NCI-H345 (cell line): ENCODE measurements at regions not wholly inside any gene's neighbourhood (a gene's known extent, or its start where the extent isn't known, plus 50 kb on each side); places are given as distances from the start of the nearest gene placed in this dataset.

Experiments used
- DNase-seq: peaks from one replicate; lab custom pipeline; 2025; lab: John Stamatoyannopoulos, UW

DNA sequence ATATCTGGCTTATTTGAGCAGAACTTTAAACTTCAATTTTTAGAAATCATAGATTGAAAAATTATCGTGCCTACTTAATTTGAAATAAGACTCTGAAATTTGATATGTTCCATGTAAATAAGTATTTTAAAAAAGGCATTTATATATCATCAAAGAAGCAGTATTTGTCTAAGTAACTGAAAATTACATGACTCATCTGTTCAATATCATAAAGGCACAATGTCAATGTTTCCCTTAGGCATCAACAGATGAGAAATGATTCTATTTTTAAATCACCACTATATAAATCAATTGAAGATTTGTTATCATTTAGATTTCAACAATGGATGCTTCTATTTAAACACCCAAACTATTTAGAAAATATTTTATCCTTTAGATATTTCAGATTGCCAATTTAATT lies 142.9 kb upstream of the POU5F2 start:
- no peak for DNase-seq

DNA sequence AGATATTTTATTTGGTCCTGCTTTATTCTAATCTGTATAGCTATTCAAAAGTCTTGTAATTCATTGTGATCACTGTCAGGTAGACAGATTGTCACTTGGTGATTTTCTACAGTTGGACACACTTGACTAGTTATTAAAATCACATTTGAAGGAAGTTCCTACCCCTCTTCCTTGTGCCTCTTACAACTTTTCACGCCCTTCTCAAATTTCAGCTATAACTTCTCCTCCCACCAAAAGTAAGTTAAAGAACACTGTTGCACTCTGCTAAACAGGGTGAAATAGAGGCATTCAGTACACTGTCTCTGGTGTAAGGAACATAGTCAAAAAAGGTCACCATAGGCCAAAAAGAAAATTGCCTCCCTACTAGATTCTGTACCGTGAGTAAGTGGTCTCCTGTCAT lies 142.1 kb upstream of the POU5F2 start:
- no peak for DNase-seq

DNA sequence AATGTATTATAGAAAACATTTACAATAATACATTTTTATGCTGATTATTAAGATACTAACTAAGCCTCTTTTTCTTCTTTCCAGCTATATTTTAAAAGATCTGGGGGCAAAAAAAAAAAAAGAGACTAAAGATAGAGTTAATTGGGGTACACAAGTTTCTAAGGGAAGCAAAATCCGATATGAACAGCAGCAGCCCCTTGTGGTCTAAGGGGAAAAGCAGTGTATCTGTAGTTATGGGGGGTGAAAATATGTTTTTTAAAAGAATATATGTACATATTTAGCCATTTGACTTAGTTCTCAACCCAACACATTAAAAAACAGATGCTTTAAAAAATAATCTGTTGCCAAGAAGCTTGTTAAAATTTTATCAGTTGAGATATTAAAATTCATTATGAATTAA lies 134.3 kb upstream of the POU5F2 start:
- DNase-seq = no peak

DNA sequence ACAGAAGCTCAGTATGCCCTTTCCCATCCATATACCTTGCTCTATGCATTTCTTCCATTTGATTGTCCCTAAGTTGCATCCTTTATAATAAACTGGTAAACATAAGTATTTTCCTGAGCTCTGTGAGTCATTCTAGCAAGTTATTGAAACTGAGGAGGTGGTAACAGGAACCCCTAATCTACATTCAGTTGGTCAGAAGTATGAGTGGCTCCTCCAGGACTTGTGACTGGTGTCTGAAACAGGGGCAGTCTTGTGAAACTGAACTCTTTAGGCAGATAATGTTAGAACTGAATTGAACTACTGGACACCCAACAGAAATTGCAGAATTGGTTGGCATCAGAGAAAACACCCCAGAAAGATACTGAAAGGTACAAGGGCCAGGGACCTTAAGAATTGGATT lies 133.1 kb upstream of the POU5F2 start:
- DNase-seq = no peak

DNA sequence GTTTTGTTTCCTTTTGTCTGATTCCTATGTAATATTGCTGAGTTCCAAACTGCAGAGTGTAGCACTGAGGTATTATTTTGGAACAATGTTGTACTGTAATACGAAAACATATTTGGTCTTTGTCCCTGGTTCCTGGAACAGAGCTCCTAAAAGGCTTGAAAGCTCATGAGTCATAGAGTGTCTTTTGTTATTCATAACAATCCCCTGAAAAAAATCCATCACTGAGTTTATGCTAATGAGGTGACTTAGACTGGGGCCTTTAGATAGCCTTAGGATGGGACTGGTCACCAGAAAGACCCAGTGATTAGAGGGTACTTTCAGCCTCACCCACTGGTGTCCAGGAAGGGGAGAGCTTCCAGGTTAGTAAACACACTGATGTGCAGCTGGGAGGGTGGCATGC lies 132.7 kb upstream of the POU5F2 start:
- no peak for DNase-seq

DNA sequence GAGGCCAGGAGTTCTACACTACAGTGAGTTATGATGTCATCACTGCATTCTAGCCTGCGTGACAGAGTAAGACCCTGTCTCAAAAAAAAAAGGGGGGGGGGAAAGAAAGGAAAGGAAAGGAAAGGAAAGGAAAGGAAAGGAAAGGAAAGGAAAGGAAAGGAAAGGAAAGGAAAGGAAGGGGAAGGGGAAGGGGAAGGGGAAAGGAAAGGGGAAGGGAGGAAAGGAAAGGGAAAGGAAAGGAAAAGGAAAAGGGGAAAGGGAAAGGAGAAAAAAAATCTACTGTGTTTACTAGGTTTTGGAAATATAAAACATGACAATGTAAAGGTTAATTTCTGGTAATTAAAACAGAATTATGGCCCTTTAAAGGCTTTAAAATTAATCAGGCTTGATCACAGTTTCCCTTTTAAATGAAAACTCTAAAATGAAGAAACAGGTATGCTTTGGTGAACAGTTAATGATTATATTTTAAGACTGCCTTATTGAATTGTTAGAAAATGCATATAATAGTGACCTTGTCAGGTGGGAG lies 131.9 kb upstream of the POU5F2 start:
- DNase-seq = no peak

DNA sequence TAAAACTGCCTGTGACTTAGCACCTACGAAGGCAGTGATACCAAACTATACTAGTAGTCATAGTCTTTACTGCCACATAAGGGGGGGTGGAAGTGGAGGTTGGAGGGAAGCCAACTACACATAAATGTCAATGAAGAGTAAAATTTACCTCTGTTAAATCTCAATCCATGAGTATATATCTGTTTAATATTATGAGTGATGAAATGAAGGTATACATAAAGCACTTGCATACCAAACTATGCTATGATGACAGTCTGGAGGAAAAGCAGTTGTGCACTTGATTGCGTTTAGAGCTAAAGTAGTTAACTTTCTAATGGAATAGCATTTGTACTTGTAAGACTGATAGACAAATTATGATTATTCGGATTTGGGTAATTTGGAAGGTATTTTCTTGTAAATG lies 129.2 kb upstream of the POU5F2 start:
- DNase-seq = no peak

DNA sequence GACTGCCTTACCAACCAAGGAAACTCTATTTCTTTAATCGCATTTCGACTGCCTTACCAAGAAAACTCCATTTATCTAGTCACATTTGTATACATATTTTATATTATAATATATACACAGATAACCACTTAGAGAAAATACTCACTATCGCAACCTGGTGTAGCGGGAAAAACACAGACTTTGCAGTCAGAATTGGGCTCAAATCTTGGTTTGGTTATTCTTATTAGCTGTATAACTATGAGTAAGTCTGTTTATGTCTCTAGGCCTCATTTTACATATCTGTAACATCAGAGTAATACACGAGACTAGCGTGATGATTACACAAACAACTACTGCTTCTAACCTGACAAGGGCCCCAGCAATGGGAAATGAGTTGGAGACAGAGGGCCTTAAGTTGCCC lies 127.5 kb upstream of the POU5F2 start:
- no peak for DNase-seq

DNA sequence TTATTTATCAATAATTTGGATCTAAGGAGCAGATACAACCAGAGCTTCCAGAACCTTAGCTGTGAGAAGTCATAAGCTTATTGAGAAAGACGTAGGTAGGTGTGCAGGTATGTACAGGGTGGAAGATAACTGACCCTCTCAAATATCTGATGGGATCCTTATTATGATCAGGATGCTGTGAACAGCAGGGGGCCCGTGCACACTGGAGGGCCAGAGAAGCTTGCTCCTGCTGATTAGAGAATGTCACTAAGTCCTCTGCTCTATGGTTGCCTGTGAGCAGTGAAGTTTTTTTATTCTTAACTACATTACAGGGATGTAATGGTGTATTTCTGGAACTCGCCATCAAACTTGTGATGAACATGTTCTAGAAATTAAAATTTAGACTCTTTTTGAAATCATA lies 108.9 kb upstream of the POU5F2 start:
- DNase-seq = no peak

DNA sequence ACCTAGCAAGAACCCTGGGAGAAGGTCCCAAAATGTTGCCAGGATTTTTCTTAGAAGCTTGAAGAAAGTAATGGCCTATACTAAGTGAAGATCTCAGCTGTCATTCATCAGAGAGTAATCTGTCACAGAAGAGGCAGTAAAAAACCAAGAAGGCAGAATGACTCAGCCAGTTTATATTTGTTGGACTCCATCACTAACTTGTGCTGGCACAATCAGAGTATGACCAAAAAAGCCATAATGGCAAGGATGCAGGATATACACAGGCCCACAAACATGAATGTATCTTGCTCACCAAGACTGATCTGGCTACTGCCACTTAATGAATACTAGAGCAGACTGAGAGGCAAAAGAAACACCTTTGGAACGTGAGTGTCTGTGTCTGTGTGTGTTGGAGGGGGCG lies 104.0 kb upstream of the POU5F2 start:
- no peak for DNase-seq

DNA sequence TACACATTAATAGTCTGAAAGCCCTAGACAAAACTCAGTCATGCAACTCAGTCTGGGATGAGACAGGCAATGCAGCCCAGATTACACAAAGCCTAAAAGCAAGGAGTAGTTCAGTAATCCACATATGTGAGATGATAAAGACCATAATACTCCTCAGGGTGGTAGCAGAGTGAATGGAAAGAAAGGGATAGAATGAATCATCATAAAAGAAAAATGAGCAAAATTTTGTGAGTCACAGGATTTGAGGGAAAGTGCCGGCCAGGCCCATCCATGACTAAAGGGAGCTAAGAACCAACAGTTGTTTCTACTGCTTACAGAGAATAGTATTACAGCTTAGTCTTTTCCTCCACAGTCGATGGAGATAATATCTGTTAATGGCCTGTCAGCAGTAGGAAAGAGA lies 90.0 kb upstream of the POU5F2 start:
- no peak for DNase-seq

DNA sequence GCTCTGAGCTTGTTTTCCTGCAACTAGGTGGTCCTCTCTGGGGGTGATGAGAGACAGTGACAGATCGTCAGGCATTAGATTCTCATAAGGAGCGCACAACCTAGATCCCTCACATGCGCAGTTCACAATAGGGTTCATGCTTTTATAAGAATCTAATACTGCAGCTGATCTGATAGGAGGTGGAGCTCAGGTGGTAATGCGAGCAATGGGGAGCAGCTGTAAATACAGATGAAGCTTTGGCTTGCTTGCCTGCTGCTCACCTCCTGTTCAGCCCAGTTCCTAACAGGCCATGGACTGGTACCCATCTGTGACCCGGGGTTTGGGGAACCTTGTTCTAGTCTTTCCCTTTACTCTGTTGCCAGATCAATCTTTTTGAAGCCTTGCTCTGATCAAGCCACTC lies 89.5 kb upstream of the POU5F2 start:
- DNase-seq = no peak

DNA sequence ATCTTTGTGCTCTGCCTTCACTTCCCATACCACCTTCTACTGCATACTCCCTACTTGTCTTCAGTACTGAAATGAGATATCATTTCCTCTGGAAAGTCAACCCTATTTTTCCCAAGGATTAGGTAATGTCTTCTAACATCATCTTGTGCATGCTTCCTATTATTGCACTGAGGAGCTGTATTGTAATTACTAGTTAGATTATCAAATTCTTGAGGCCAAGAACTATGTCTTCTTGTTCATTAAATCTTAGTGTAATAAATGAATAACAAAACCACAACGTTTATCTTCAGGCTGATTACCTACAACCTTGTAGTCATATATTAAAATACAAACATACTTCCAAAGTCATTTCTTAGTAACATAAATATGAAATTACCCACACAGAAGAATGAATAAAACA lies 87.9 kb upstream of the POU5F2 start:
- no peak for DNase-seq

DNA sequence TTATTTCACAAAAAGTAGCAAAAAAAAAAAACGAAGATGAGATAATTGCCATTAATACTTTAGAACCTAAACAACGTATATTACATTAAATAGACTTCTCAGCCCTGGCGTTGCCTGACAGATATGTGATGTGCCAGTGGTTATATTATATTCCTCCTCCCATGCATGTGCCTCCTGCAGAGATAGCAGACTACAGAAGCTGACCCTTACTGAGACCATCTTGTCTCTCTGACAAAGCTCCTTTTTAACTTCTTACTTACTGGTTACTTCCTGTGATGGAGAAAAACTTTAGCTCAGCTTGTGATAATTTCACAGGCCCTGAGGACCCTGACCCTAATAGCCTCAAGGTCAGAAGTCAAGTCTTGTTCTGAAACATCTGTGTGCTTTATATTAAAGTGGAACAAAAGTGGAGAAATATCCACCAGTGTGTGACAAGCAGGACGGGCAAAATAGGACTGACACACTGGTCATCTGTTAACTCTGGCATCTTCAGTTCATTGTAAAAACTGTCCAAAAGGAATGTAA lies 80.6 kb upstream of the POU5F2 start:
- no peak for DNase-seq

DNA sequence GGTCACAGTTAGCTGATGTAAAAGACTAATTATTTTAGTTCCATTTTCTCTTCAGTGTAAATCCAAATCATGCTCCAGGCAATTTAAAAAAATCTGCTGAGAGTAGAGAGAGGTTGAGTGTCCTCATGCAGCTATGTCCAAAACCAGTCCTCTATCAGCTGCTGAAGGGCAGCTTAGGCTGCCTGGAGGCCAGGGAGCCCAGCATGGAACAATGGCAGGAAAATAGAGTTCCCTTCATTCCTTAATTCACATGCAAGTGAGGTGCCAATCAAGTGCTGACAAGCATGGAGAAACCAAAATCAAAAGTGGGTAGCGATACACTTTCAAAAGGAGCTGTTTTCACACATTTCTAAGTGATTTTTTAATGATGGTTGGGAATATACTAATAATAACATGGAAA lies 78.3 kb upstream of the POU5F2 start:
- no peak for DNase-seq

DNA sequence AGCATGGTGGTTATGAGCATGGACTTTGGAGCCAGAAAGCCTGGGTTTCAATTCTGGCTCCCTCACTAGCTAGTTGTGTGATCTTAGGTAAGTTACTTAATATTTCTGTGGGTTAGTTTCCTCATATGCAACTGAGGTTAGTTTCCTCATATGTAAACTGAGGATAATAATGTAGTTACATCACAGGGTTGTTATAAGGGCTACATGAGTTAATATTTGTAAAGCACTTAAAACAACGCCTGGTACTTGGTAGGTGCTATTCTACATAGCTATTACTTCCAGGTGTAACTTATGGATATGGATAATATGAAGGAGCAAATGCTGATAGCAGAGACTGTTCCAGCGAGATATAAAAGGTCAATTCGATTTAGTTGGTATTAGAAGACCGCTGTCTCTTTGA lies 69.4 kb upstream of the POU5F2 start:
- DNase-seq = no peak

DNA sequence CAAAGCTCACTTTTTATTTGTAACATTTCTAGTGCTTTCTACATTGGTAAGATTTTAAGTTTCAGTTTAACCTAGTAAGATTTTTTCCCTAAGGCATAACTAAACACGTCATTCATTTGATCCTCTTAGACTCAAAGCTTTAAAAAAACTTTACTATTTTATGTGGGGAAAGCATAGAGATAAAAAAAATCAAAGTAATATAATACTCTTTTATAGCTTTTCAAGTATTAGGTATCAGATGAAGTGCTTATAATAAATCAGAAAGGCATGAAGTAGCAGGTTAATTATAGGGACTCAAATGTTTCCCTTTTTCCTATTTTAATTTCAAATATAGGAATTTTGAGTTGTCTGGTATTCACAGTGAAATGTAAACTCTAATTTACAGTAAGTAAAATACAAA lies 68.0 kb upstream of the POU5F2 start:
- no peak for DNase-seq

DNA sequence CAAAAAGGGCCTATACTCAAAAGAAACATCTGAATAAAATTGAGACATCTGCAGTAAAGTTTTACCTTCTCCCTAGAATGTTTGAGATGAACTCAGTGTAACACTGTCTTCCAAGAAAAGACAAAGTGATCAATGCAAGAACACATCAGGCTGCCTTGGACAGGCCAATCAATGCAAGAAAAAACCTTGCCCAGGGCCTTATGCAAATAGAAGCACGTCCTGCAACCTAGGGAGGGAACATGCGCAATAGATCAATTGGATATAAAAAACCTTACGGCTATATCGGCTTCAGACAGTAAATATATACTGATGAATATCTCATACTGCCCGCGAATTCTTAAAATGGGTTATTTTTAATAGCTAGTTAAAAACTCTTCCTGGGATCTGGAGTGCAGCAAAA lies 66.4 kb upstream of the POU5F2 start:
- DNase-seq = no peak

DNA sequence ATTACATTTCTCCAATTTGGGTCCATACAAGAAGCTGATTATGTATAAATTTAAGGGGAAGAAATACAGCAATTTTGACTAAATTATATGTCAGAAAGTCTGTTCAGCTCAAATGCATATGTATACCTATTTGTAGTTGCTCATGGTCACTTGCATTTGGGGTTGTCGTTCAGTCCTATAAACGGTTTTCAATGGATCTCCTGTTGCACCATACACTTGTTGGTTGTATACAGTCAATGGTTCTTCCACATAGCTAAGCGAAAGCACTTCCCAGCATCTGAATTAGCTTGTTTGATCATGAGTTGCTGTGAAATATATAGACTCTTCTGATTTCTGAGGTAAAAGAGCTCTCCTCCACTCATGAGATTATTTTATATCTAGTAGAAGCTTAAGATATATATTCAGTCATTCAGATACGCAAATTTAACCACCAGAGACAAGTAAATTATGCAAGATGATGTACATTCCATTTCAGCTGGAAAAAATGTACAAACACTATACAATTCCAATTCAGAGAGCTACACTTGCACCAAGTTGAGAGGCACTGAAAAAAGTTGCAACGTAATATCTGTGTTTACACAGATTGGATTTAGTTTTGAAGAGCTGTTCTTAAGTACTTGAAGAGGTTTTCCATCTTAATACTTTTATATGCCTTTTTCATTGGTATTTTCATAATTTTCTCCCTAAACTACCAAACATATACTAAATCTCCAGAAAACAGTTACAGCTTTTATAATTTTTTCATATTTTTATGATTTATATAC lies 64.4 kb upstream of the POU5F2 start:
- no peak for DNase-seq

DNA sequence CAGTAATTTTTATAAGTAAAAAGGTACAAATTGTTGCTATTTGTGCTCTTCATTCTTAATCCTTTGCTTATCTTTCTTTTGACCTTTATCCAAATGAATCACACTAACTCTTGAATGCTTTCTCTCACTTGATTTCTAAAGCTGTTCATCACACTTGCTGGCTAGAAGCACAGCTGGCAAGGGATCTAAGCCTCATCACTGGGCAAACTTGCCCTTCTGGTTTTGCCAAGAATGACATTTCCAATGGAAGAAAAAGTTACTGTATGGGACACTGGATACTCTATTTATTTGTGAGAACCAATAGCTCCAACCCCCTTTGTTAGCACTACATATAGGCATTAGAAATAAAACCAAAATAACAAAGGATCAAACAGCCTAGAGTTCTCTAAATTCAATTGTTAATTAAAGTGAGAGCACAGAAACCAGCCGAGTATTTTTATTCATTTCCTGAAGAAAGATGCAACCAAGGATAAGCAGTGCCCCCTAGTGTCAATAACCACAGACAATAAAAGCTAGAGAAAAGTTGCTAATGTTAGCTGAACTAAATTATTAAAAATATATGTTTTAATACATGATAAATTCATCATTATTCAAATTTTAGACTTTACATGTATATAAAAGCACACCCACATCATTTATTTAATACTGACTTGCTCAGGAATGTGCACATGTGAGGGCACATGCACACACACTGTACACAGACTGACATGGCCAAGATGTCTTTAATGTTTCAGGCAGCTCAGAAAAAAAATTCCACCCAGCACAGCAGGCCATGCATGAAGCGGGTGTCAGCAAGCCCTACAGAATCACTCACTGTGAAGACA lies 59.8 kb upstream of the POU5F2 start:
- DNase-seq = peak; percentile 37

DNA sequence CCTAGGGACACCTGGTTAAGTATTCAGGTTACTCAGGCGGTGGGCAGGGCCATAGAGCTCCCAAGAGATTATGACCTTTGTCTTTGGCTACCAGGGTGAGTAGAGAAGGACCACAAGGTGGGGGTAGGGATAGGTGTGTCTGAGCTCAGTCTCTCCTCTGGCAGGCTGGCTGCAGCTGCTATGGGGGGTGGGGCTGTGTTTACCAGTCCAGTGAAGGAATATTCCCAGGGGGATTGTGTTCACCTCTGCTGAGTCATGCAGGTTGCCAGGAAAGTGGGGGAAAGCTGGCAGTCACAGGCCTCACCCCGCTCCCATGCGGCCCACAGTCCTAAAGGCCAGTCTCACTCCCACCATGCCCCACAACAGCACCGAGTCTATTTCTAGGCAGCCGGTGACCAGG lies 53.6 kb upstream of the POU5F2 start:
- DNase-seq = peak; percentile 35

DNA sequence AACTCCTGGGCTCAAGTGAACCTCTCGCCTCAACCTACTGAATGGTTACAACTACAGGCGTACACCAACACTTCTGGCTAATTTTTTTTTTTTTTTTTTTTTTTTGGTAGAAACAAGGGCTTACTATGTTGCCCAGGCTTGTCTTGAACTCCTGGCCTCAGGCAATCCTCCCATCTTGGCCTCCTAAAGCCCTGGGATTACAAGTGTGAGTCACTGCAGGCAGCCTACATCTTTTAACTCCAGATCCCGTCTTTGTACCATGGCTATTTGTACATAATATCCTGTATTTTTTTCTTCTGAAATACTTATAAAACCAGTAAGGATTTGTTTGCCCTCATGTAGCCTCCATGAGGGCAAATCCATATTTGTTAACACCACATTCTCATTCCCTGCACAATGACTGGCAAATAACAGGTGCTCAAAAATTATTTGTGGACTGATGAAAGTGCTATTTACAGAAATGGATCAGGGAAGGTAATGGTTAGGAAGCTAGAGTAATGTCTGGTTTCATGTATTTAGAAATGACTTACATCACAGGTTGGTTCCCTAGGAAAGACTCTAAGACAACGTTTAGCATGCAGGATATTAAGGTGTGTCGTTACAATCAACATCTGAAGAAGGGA lies 51.9 kb upstream of the POU5F2 start:
- DNase-seq = no peak

DNA sequence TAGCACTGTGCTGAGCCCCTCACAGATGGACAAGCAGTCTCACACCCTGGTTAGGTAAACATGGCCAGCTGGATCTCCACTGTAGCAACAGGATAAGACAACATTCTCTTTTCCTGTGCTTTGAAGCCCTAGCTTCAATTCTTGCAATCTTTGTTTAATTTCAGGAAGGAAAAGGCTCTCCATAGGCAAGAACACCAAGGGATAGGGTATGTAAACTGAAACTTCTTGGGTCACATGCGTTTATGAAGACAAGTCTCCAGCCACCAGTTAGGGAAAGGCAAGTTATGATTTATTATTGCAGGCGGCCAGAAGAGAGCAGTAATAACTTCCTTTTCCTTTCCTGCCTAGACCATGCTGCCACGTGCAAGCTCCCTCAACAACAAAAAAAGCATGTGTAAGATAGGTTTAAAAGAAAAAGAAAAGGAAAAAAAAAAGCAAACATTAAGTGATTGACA lies 50.1 kb upstream of the POU5F2 start:
- no peak for DNase-seq
